ENCODE measurements at regions not wholly inside any gene's neighbourhood (a gene's known extent, or its start where the extent isn't known, plus 50 kb on each side); places are given as distances from the start of the nearest gene placed in this dataset.

GRCh38 chr17:13978478-13978877 lies 90.8 kb upstream of the COX10 start:
- no peaks in the 10 kb centered on the region for H3K79me2 ChIP-seq (ENCODE audit: low read length)
- H3K4me2 ChIP-seq (ENCODE audit: low read length), result no peak overlapping the region
- H3K9ac ChIP-seq (ENCODE audit: low read length), result no peak overlapping the region
- H3K27me3 ChIP-seq (ENCODE audit: low read depth, low read length), result no peaks in the 10 kb centered on the region
- H4K20me1 ChIP-seq (ENCODE audit: insufficient read depth, low read length), result no peaks in the 10 kb centered on the region
- no peak overlapping the region for H2AFZ ChIP-seq (ENCODE audit: low read depth, low read length)
- H3K27ac ChIP-seq (ENCODE audit: low read length), result no peak overlapping the region
- no peak for TF ChIP-seq EZH2phosphoT487 (IDR thresholded peaks at IDR 0.05; ENCODE audit: low read depth)
- no peak for TF ChIP-seq CTCF (IDR thresholded peaks at IDR 0.05; ENCODE audit: low read depth, low read length)
- H3K4me3 ChIP-seq (ENCODE audit: low read length), result no peak overlapping the region
- H3K4me1 ChIP-seq (ENCODE audit: low read length), result no peaks in the 10 kb centered on the region
- no peaks in the 10 kb centered on the region for H3K9me3 ChIP-seq (ENCODE audit: insufficient read depth, low read length)
- H3K36me3 ChIP-seq (replicated peaks; ENCODE audit: low read depth, low read length), result no peaks in the 10 kb centered on the region

- no peaks in the 10 kb centered on the region for H3K27me3 ChIP-seq (ENCODE audit: low read depth, low read length)
- H3K79me2 ChIP-seq (ENCODE audit: low read length), result no peaks in the 10 kb centered on the region
- no peaks in the 10 kb centered on the region for H3K36me3 ChIP-seq (replicated peaks; ENCODE audit: low read depth, low read length)
- no peak overlapping the region for H3K9ac ChIP-seq (ENCODE audit: low read length)
- H4K20me1 ChIP-seq (ENCODE audit: insufficient read depth, low read length), result no peaks in the 10 kb centered on the region
- no peaks in the 10 kb centered on the region for H3K9me3 ChIP-seq (ENCODE audit: insufficient read depth, low read length)
- TF ChIP-seq EZH2phosphoT487 (IDR thresholded peaks at IDR 0.05; ENCODE audit: low read depth) (no peak), CTCF (IDR thresholded peaks at IDR 0.05; ENCODE audit: low read depth, low read length) (no peak)
- H2AFZ ChIP-seq (ENCODE audit: low read depth, low read length), result no peak overlapping the region
- H3K27ac ChIP-seq (ENCODE audit: low read length), result no peak overlapping the region
- H3K4me1 ChIP-seq (ENCODE audit: low read length), result no peaks in the 10 kb centered on the region
- no peak overlapping the region for H3K4me3 ChIP-seq (ENCODE audit: low read length)
- no peak overlapping the region for H3K4me2 ChIP-seq (ENCODE audit: low read length)
Observed at GRCh38 chr17:13981881-13982280, 87.4 kb upstream of the COX10 start.

DNA sequence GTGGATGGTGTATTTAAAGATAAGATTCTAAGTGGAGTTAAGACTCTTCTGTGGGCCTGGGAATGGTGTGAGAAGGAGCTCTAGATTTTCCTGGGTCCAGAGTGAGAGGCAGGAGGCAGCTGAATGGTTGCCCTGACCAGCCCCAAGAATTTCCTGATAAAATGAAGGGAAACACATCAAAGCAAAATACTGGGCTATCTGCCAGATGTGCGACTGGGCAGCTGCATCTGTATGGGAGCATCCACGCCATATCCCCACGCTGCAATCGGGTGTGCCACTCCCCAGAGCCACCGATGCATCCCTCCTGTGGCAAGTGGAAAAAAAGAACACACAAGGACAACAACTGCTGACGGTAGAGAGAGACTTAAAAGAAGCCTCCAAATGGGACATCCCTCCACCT lies 84.3 kb upstream of the COX10 start:
- Histone ChIP-seq H3K9me3 (ENCODE audit: insufficient read depth, low read length) (no peaks in the 10 kb centered on the region), H3K4me3 (ENCODE audit: low read length) (no peak overlapping the region), H4K20me1 (ENCODE audit: insufficient read depth, low read length) (no peaks in the 10 kb centered on the region), H3K4me1 (ENCODE audit: low read length) (no peaks in the 10 kb centered on the region), H3K4me2 (ENCODE audit: low read length) (no peak overlapping the region), H3K27me3 (ENCODE audit: low read depth, low read length) (no peaks in the 10 kb centered on the region), H3K9ac (ENCODE audit: low read length) (no peak overlapping the region), H3K27ac (ENCODE audit: low read length) (no peak overlapping the region), H2AFZ (ENCODE audit: low read depth, low read length) (no peak overlapping the region), H3K79me2 (ENCODE audit: low read length) (no peaks in the 10 kb centered on the region), H3K36me3 (replicated peaks; ENCODE audit: low read depth, low read length) (no peaks in the 10 kb centered on the region)
- TF ChIP-seq CTCF (IDR thresholded peaks at IDR 0.05; ENCODE audit: low read depth, low read length), result no peak
- TF ChIP-seq EZH2phosphoT487 (IDR thresholded peaks at IDR 0.05; ENCODE audit: low read depth), result no peak

- no peak for TF ChIP-seq CTCF (IDR thresholded peaks at IDR 0.05; ENCODE audit: low read depth, low read length)
- TF ChIP-seq EZH2phosphoT487 (IDR thresholded peaks at IDR 0.05; ENCODE audit: low read depth), result no peak
- no peaks in the 10 kb centered on the region for H3K36me3 ChIP-seq (replicated peaks; ENCODE audit: low read depth, low read length)
- H2AFZ ChIP-seq (ENCODE audit: low read depth, low read length), result no peak overlapping the region
- no peak overlapping the region for H3K9ac ChIP-seq (ENCODE audit: low read length)
- H3K4me3 ChIP-seq (ENCODE audit: low read length), result no peak overlapping the region
- H4K20me1 ChIP-seq (ENCODE audit: insufficient read depth, low read length), result no peaks in the 10 kb centered on the region
- no peaks in the 10 kb centered on the region for H3K4me1 ChIP-seq (ENCODE audit: low read length)
- no peaks in the 10 kb centered on the region for H3K79me2 ChIP-seq (ENCODE audit: low read length)
- H3K9me3 ChIP-seq (ENCODE audit: insufficient read depth, low read length), result no peaks in the 10 kb centered on the region
- H3K27me3 ChIP-seq (ENCODE audit: low read depth, low read length), result no peaks in the 10 kb centered on the region
- H3K27ac ChIP-seq (ENCODE audit: low read length), result no peak overlapping the region
- no peak overlapping the region for H3K4me2 ChIP-seq (ENCODE audit: low read length)
Observed at GRCh38 chr17:13986855-13987254, 82.4 kb upstream of the COX10 start.

All from OCI-LY3 (cell line).